ENCODE measurements at regions not wholly inside any gene's neighbourhood (a gene's known extent, or its start where the extent isn't known, plus 50 kb on each side); places are given as distances from the start of the nearest gene placed in this dataset.

DNA sequence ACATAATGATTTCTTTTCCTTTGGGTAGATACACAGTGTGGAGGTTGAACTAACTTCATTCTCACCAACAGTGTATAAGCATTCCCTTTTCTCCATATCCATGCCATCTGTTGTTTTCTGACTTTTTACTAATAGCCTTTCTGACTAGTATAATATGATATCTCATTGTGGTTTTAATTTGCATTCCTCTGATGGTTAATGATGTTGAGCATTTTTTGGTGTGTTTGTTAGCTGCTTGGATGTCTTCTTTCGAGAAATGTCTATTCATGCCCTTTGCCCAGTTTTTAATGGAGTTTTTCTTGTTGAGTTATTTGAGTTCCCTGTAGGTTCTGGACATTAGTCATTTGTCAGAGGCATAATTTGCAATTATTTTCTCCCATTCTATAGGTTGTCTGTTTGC, 59.8 kb downstream of the MARCHF4 start:
- no peak for DNase-seq (ENCODE audit: extremely low spot score)

DNA sequence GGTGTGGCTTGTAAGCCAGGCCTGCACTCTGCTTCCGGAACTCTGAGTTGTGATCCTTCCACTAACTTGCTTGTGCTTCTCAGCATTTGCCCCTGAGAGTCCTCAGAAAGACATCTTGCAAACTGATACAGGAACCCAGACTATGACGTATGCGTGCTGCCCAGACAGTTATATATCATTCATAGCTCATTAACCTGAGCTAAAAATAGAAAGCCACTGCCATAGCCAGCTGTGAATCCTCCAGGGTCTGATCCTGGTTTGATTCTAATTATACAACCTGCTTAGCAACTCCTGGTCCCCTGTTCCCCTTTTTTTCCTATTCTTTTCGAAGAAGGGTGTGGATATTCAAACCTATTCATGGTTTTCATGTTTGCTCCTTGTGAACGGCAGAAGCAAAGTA, 63.7 kb downstream of the MARCHF4 start:
- TF ChIP-seq, protein P1, sequence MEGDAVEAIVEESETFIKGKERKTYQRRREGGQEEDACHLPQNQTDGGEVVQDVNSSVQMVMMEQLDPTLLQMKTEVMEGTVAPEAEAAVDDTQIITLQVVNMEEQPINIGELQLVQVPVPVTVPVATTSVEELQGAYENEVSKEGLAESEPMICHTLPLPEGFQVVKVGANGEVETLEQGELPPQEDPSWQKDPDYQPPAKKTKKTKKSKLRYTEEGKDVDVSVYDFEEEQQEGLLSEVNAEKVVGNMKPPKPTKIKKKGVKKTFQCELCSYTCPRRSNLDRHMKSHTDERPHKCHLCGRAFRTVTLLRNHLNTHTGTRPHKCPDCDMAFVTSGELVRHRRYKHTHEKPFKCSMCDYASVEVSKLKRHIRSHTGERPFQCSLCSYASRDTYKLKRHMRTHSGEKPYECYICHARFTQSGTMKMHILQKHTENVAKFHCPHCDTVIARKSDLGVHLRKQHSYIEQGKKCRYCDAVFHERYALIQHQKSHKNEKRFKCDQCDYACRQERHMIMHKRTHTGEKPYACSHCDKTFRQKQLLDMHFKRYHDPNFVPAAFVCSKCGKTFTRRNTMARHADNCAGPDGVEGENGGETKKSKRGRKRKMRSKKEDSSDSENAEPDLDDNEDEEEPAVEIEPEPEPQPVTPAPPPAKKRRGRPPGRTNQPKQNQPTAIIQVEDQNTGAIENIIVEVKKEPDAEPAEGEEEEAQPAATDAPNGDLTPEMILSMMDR (IDR thresholded peaks at IDR 0.05; ENCODE audit: control extremely low read depth, extremely low read depth, low read depth, missing control alignments) = no peak
- ChIA-PET CTCF (interaction anchor here (0.8 to 3.7 kb wide), 5 partner anchors 10 to 96 kb away, joined by 3 to 17 read pairs (median 6); no protein-coding TSS in a partner anchor), POLR2A (no interaction called here)
- no peak for DNase-seq (ENCODE audit: extremely low spot score)

More for the DNA sequence above, 59.8 kb downstream of the MARCHF4 start:
- TF ChIP-seq, protein P1 (IDR thresholded peaks at IDR 0.05; ENCODE audit: control extremely low read depth, extremely low read depth, low read depth, missing control alignments) = no peak
- POLR2A ChIA-PET = no interaction called here
- CTCF ChIA-PET = no interaction called here

DNA sequence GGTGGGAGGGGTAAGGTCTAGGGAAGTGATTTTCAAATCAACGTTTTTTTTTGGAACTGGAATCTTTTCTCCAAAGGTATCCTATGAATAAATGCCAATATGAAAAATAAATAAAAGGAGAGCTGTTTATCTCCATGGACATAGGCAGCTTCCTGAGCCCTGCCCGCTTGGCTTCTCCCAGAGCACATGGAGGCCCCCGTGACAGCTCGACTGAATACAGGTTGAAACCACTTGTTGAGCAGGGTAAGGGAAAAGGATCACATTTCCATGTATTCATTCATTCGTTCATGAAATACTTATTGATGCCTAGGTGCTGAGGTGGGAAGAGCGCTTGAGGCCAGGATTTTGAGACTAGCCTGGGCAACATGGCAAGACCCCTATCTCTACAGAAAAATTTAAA, 64.8 kb downstream of the MARCHF4 start:
- CTCF ChIA-PET = interaction anchor here (0.8 to 3.7 kb wide), 4 partner anchors 9 to 47 kb away, joined by 3 to 17 read pairs (median 11); no protein-coding TSS in a partner anchor
- POLR2A ChIA-PET = no interaction called here
- TF ChIP-seq, protein P1 (IDR thresholded peaks at IDR 0.05; ENCODE audit: control extremely low read depth, extremely low read depth, low read depth, missing control alignments) = no peak
- no peak for DNase-seq (ENCODE audit: extremely low spot score)

DNA sequence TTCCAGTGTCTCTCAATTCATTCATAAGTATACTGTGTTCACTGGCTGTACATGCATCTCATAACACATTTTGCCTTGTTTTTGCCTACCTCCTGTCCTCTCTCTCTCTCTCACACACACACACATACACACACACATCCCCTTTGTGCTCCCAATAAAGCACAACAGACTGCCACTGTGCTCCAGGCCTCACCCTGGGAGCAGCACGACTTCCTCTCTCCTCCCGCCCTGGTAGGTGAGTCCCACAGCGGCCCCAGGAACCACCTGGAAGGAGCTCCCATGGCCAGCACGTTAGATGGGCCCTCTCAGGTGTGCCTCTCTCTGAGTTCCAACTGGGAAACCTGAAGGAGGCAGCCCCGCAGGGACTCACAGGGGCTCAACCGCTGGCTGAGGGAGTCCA, 65.4 kb downstream of the MARCHF4 start:
- TF ChIP-seq, protein P1 (IDR thresholded peaks at IDR 0.05; ENCODE audit: control extremely low read depth, extremely low read depth, low read depth, missing control alignments) = no peak
- ChIA-PET CTCF (interaction anchor here (1.2 to 3.7 kb wide), 3 partner anchors 9 to 46 kb away, joined by 5 to 17 read pairs (median 17); no protein-coding TSS in a partner anchor), POLR2A (no interaction called here)
- no peak for DNase-seq (ENCODE audit: extremely low spot score)

DNA sequence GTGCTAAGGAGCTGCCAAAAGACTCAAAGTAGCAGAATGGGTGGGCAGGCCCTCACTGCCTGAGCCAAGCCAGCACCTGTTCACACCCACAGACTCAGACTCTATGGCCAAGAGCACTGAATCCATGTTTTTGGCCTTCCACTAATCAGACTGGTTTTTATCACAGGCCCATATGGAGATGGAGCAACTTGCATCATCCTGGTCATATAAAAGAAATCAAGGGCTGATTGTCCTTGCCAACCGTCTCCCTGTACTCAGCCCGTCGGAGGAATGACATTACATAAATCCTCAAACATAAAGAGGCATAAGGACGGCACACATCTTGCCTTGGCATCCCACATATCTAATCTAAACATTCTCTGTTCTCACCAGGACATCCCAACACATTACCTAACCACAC, 66.7 kb downstream of the MARCHF4 start:
- TF ChIP-seq, protein P1 (IDR thresholded peaks at IDR 0.05; ENCODE audit: control extremely low read depth, extremely low read depth, low read depth, missing control alignments) = no peak
- ChIA-PET CTCF (interaction anchor here (1.4 kb wide), 1 partner anchor 11 kb away, joined by 5 read pairs; no protein-coding TSS in a partner anchor), POLR2A (no interaction called here)
- DNase-seq (ENCODE audit: extremely low spot score) = no peak

DNA sequence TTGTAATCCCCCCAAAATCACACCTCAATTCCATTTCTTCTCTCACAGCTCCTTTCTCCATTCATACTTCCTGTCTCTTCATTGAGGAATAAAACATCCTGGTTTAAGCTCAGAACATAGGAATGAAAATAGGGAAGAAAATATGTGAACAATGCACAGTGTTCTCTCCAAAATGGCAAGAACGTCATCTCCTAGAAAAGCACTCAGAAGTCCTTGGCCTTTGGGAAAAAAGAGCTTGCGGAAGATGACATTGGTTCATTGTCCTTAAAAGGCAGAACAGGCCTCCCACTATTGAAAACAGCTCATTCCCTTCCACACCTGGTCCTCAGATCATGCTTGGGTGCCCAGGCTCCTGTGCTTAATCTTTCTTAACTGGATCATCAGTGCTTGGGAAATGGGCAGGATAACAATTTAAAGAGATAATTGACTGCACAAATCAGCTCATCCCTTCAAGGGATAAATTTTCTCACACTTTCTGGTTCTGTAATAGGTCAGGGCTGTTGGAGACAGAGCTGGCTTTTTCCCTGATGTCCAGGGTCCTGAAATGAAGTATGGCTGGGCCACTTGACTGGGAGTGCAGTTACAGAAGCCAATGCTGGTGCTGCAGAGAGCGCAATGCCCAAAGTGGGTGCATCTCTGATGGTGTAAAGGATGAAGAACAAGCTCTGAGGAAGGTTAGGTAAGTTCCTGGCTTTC, 69.2 kb downstream of the MARCHF4 start:
- POLR2A ChIA-PET = no interaction called here
- TF ChIP-seq, protein P1 (IDR thresholded peaks at IDR 0.05; ENCODE audit: control extremely low read depth, extremely low read depth, low read depth, missing control alignments) = no peak
- CTCF ChIA-PET = interaction anchor here (1.0 to 1.8 kb wide), 2 partner anchors 13 to 31 kb away, joined by 3 to 6 read pairs; no protein-coding TSS in a partner anchor
- DNase-seq (ENCODE audit: extremely low spot score) = no peak

Measured in GM10248 (cell line).